A673 (cell line): ENCODE measurements at regions not wholly inside any gene's neighbourhood (a gene's known extent, or its start where the extent isn't known, plus 50 kb on each side); places are given as distances from the start of the nearest gene placed in this dataset.
A peak's percentile ranks its signal among the peaks of the same experiment; 100 is the strongest.

Source experiments
- CTCF ChIP-seq: fragments of 300-800, 200-600 bp; sonication (generic); conservative IDR thresholded peaks from 2 replicates; pipeline ENCODE4 v1.5.1; 2017; ENCODE audit warnings: low read depth, mild to moderate bottlenecking, antibody characterized with exemption, low read length, moderate library complexity, mixed read lengths
- EZH2 ChIP-seq: fragments of 200-600 bp; sonication (generic); IDR thresholded peaks from 2 replicates; pipeline ENCODE4 v1.6.1; 2017; ENCODE audit warnings: borderline replicate concordance, low read depth, mild to moderate bottlenecking, mixed read lengths, antibody characterized with exemption, low read length; ENCODE audit not compliant: poor library complexity, severe bottlenecking

DNA sequence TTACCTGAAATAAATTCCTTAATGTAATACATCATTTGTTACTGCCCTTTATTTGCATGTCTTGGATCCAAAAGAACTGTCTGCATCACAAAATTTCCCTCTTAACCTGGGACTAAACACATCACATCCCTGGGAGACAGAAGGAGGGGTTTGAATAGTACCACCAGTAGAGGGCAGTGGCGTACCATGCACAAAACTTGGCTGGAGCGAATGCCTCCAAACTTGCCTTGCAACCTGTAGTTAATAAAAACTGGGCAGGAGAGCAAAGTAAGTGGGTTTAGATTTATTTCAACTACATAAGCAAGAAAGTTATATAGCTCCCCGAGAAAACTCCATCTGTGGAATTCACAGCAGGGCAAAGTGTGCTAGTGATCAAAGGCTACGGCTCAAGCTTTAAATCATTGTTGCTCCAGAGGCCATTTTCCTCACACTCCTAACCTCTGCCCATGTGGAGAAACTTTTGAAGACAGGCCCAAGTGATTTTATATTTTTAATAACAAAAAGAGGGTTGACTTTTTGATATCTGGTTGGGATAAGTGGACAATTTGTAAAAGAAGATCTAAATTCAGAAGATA lies 1176.7 kb upstream of the SEL1L start:
- TF ChIP-seq CTCF (peak; percentile 93), EZH2 (no peak)
